ENCODE measurements at regions not wholly inside any gene's neighbourhood (a gene's known extent, or its start where the extent isn't known, plus 50 kb on each side); places are given as distances from the start of the nearest gene placed in this dataset.

- Mint-ChIP-seq H3K27me3 (ENCODE audit: low read depth, unreplicated experiment) (peaks cover 2% of the 10 kb centered on the region), H3K4me3 (ENCODE audit: unreplicated experiment) (no peak overlapping the region), H3K27ac (ENCODE audit: unreplicated experiment) (no peak overlapping the region), H3K9me3 (ENCODE audit: unreplicated experiment) (no peaks in the 10 kb centered on the region), H3K4me1 (ENCODE audit: low read depth, unreplicated experiment) (peaks cover 13% of the 10 kb centered on the region), H3K36me3 (ENCODE audit: low read depth, unreplicated experiment) (no peaks in the 10 kb centered on the region)
- no peaks in the 10 kb centered on the region for H4K20me1 ChIP-seq (ENCODE audit: insufficient read depth, low read length)
- no peak overlapping the region for H3K4me3 ChIP-seq (ENCODE audit: insufficient read depth, low read depth, low read length)
- no peak overlapping the region for H3K4me2 ChIP-seq (ENCODE audit: low read length)
- H3K79me2 ChIP-seq (ENCODE audit: insufficient read depth, low read length) = no peaks in the 10 kb centered on the region
- TF ChIP-seq, protein P1, sequence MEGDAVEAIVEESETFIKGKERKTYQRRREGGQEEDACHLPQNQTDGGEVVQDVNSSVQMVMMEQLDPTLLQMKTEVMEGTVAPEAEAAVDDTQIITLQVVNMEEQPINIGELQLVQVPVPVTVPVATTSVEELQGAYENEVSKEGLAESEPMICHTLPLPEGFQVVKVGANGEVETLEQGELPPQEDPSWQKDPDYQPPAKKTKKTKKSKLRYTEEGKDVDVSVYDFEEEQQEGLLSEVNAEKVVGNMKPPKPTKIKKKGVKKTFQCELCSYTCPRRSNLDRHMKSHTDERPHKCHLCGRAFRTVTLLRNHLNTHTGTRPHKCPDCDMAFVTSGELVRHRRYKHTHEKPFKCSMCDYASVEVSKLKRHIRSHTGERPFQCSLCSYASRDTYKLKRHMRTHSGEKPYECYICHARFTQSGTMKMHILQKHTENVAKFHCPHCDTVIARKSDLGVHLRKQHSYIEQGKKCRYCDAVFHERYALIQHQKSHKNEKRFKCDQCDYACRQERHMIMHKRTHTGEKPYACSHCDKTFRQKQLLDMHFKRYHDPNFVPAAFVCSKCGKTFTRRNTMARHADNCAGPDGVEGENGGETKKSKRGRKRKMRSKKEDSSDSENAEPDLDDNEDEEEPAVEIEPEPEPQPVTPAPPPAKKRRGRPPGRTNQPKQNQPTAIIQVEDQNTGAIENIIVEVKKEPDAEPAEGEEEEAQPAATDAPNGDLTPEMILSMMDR (IDR thresholded peaks at IDR 0.05; ENCODE audit: insufficient read depth, low read depth, low read length) = no peak
- no peak for TF ChIP-seq EZH2 (IDR thresholded peaks at IDR 0.05; ENCODE audit: insufficient read depth, low read length)
- peaks cover 8% of the 10 kb centered on the region for H3K4me1 ChIP-seq (ENCODE audit: insufficient read depth, low read length)
- FAIRE-seq (no peak), DNase-seq (ENCODE audit: low read depth) (no peak)
- no peaks in the 10 kb centered on the region for H3K36me3 ChIP-seq (ENCODE audit: insufficient read depth, low read length)
- no peak overlapping the region for H3K27ac ChIP-seq (ENCODE audit: low read depth, low read length)
- no peak overlapping the region for H2AFZ ChIP-seq (ENCODE audit: low read depth, low read length)
- no peaks in the 10 kb centered on the region for H3K27me3 ChIP-seq (ENCODE audit: insufficient read depth, low read length)
- no peak overlapping the region for H3K9ac ChIP-seq (ENCODE audit: low read length)
- H3K9me3 ChIP-seq (ENCODE audit: insufficient read depth, low read depth, low read length) = no peaks in the 10 kb centered on the region
Observed at GRCh38 chr12:94048757-94049156, 99.6 kb upstream of the PLXNC1 start.

DNA sequence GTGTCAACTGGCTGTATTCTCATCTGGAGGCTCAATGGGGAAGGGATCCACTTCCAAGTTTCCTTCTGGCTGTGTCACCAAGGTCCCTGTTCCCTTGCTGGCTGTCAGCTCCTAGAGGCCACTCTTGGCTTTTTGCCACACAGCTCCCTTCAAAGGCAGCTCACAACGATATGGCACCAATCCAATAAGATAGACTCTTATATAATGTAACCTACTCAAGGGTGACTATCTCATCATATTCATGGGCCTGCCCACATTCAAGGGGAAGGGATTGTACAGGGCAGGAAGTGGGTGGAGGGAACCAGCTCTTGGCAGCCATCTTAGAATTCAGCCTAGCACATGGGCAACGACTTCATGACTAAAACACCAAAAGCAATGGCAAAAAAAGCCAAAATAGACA lies 98.7 kb upstream of the PLXNC1 start:
- no peak overlapping the region for H3K4me2 ChIP-seq (ENCODE audit: low read length)
- no peaks in the 10 kb centered on the region for H3K9me3 ChIP-seq (ENCODE audit: insufficient read depth, low read depth, low read length)
- no peak overlapping the region for H3K9ac ChIP-seq (ENCODE audit: low read length)
- Mint-ChIP-seq H3K9me3 (ENCODE audit: unreplicated experiment) (no peaks in the 10 kb centered on the region), H3K27ac (ENCODE audit: unreplicated experiment) (no peak overlapping the region), H3K36me3 (ENCODE audit: low read depth, unreplicated experiment) (no peaks in the 10 kb centered on the region), H3K4me3 (ENCODE audit: unreplicated experiment) (no peak overlapping the region), H3K27me3 (ENCODE audit: low read depth, unreplicated experiment) (peaks cover 2% of the 10 kb centered on the region), H3K4me1 (ENCODE audit: low read depth, unreplicated experiment) (peaks cover 13% of the 10 kb centered on the region)
- H3K27ac ChIP-seq (ENCODE audit: low read depth, low read length) = no peak overlapping the region
- H2AFZ ChIP-seq (ENCODE audit: low read depth, low read length) = no peak overlapping the region
- DNase-seq (ENCODE audit: low read depth) (no peak), FAIRE-seq (no peak)
- no peaks in the 10 kb centered on the region for H3K27me3 ChIP-seq (ENCODE audit: insufficient read depth, low read length)
- TF ChIP-seq, protein P1 (IDR thresholded peaks at IDR 0.05; ENCODE audit: insufficient read depth, low read depth, low read length) = no peak
- no peak for TF ChIP-seq EZH2 (IDR thresholded peaks at IDR 0.05; ENCODE audit: insufficient read depth, low read length)
- no peaks in the 10 kb centered on the region for H3K36me3 ChIP-seq (ENCODE audit: insufficient read depth, low read length)
- H3K4me3 ChIP-seq (ENCODE audit: insufficient read depth, low read depth, low read length) = no peak overlapping the region
- H3K79me2 ChIP-seq (ENCODE audit: insufficient read depth, low read length) = no peaks in the 10 kb centered on the region
- H4K20me1 ChIP-seq (ENCODE audit: insufficient read depth, low read length) = no peaks in the 10 kb centered on the region
- peaks cover 8% of the 10 kb centered on the region for H3K4me1 ChIP-seq (ENCODE audit: insufficient read depth, low read length)

DNA sequence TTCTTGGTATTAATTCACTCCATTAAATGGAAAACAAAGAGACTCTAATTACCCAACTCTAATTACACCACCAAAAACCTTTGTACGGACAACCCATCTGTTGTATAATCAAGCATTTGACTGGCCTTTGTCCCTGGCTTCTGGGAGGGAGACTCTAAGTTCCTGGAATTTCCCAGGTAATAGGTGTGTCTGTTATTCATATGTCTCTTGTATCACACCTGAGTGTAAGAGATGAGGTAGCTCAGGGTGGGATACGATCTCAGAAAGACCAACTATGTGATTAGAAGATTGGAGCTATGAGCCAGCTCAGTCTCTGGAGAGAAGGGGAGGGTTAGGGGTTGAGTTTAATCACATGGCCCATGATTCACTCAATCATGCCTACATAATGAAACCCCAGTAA lies 94.7 kb upstream of the PLXNC1 start:
- DNase-seq (ENCODE audit: low read depth) = no peak
- Histone ChIP-seq H3K9me3 (ENCODE audit: insufficient read depth, low read depth, low read length) (no peaks in the 10 kb centered on the region), H4K20me1 (ENCODE audit: insufficient read depth, low read length) (no peaks in the 10 kb centered on the region), H3K27me3 (ENCODE audit: insufficient read depth, low read length) (no peaks in the 10 kb centered on the region), H3K27ac (ENCODE audit: low read depth, low read length) (no peak overlapping the region), H3K79me2 (ENCODE audit: insufficient read depth, low read length) (no peaks in the 10 kb centered on the region), H3K4me3 (ENCODE audit: insufficient read depth, low read depth, low read length) (no peak overlapping the region), H3K4me2 (ENCODE audit: low read length) (peak overlapping the region; percentile 78), H2AFZ (ENCODE audit: low read depth, low read length) (no peak overlapping the region), H3K36me3 (ENCODE audit: insufficient read depth, low read length) (no peaks in the 10 kb centered on the region), H3K9ac (ENCODE audit: low read length) (no peak overlapping the region), H3K4me1 (ENCODE audit: insufficient read depth, low read length) (peaks cover 8% of the 10 kb centered on the region)
- TF ChIP-seq, protein P1 (IDR thresholded peaks at IDR 0.05; ENCODE audit: insufficient read depth, low read depth, low read length) = no peak
- TF ChIP-seq EZH2 (IDR thresholded peaks at IDR 0.05; ENCODE audit: insufficient read depth, low read length) = no peak
- no peak overlapping the region for H3K27ac Mint-ChIP-seq (ENCODE audit: unreplicated experiment)
- H3K36me3 Mint-ChIP-seq (ENCODE audit: low read depth, unreplicated experiment) = no peaks in the 10 kb centered on the region
- FAIRE-seq = no peak
- H3K4me1 Mint-ChIP-seq (ENCODE audit: low read depth, unreplicated experiment) = peaks cover 19% of the 10 kb centered on the region
- H3K27me3 Mint-ChIP-seq (ENCODE audit: low read depth, unreplicated experiment) = no peaks in the 10 kb centered on the region
- H3K4me3 Mint-ChIP-seq (ENCODE audit: unreplicated experiment) = no peak overlapping the region
- H3K9me3 Mint-ChIP-seq (ENCODE audit: unreplicated experiment) = no peaks in the 10 kb centered on the region
